ENCODE measurements at regions not wholly inside any gene's neighbourhood (a gene's known extent, or its start where the extent isn't known, plus 50 kb on each side); places are given as distances from the start of the nearest gene placed in this dataset.

DNA sequence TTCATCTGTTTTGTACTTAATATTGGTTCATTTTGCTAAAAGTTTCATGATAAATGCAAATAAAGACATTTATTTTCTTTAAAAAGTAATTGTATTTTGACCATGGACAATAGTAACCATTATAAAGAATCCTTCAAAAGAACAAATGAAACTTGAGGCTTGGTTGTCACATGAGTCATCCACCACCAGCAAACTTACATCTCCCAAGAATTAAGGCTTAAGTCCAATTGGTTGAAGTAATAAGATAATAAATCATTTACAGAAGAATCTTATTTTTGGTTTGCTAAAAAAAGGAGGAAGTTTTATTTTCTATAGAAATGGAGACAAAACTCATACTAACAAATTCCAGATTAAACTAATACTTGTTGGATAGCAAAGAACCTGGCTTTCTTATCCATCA is 84.8 kb upstream of the KITLG start:
- Histone ChIP-seq H3K9me3 (no peaks in the 10 kb centered on the region), H3K27ac (no peak overlapping the region)

DNA sequence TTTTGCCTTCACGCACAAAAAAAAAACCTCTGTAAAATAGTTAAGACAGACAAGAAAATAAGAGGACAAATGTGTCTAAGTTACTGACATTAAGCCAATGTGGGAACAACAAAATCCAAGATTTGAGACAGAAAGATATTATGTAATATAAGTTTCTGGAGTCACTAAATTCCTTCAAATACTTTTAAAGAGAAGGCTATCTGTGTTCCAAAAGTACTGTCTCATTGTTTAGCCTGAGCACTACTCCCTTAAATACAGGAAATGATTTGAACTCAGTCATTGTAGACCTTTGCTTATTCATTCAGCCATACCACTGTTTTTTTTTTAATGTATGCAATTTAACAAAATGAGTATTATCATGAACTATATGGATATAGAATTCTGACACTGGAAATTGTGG is 82.7 kb upstream of the KITLG start:
- Histone ChIP-seq H3K27ac (no peak overlapping the region), H3K36me3 (no peaks in the 10 kb centered on the region), H3K4me3 (ENCODE audit: low read depth in 1 of 2, low read length in 1 of 2) (no peak overlapping the region), H3K27me3 (no peaks in the 10 kb centered on the region), H3K4me1 (ENCODE audit: control insufficient read depth in 1 of 2, insufficient read depth in 1 of 2, low read depth in 1 of 2, low read length in 1 of 2) (no peaks in the 10 kb centered on the region), H3K9me3 (no peaks in the 10 kb centered on the region)
- TF ChIP-seq, protein P1, sequence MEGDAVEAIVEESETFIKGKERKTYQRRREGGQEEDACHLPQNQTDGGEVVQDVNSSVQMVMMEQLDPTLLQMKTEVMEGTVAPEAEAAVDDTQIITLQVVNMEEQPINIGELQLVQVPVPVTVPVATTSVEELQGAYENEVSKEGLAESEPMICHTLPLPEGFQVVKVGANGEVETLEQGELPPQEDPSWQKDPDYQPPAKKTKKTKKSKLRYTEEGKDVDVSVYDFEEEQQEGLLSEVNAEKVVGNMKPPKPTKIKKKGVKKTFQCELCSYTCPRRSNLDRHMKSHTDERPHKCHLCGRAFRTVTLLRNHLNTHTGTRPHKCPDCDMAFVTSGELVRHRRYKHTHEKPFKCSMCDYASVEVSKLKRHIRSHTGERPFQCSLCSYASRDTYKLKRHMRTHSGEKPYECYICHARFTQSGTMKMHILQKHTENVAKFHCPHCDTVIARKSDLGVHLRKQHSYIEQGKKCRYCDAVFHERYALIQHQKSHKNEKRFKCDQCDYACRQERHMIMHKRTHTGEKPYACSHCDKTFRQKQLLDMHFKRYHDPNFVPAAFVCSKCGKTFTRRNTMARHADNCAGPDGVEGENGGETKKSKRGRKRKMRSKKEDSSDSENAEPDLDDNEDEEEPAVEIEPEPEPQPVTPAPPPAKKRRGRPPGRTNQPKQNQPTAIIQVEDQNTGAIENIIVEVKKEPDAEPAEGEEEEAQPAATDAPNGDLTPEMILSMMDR (IDR thresholded peaks at IDR 0.05) = no peak

More for the DNA sequence above, 84.8 kb upstream of the KITLG start:
- Histone ChIP-seq H3K36me3 (no peaks in the 10 kb centered on the region), H3K27me3 (no peaks in the 10 kb centered on the region), H3K4me3 (ENCODE audit: low read depth in 1 of 2, low read length in 1 of 2) (no peak overlapping the region), H3K4me1 (ENCODE audit: control insufficient read depth in 1 of 2, insufficient read depth in 1 of 2, low read depth in 1 of 2, low read length in 1 of 2) (no peaks in the 10 kb centered on the region)
- TF ChIP-seq, protein P1 (IDR thresholded peaks at IDR 0.05) = no peak

DNA sequence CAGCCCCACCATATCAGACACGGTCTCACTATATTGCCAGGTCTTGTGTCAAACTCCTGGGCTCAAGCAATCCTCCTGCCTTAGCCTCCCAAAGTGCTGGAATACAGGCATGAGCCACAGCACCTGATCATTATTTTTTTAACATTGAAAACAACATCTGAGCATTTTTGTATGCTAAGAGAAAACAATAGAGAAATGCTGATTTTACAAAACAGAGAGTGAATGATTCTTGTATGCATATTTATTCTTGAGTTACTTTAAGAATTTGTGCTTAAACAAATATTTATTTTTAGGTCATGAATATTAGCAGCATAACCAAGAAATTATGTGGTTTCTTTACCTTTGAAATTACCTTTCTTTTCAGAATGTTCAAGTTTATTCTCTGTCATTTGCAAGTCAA is 81.8 kb upstream of the KITLG start:
- H3K36me3 ChIP-seq = no peaks in the 10 kb centered on the region
- TF ChIP-seq, protein P1 (IDR thresholded peaks at IDR 0.05) = no peak
- H3K9me3 ChIP-seq = no peaks in the 10 kb centered on the region
- H3K27ac ChIP-seq = no peak overlapping the region
- H3K4me3 ChIP-seq (ENCODE audit: low read depth in 1 of 2, low read length in 1 of 2) = no peak overlapping the region
- H3K27me3 ChIP-seq = no peaks in the 10 kb centered on the region
- H3K4me1 ChIP-seq (ENCODE audit: control insufficient read depth in 1 of 2, insufficient read depth in 1 of 2, low read depth in 1 of 2, low read length in 1 of 2) = no peaks in the 10 kb centered on the region

DNA sequence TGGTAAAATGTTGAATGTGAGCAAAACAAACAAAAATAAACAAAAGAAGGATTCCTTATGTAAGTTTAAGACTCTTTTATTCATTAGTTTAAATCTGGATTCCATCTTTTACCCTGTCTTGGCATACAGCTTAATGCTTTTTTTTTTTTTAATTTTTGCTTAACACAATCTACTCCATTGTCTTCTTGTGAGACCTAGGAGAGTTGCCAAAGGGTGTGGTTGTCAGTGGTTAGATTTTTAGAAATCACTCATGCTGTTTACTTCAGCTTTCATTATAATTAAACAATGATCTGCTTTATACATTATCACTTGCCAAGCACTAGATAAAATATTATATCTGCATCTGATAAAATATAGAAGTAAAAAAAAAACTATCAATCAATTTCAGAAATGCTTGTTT is 77.7 kb upstream of the KITLG start:
- Histone ChIP-seq H3K36me3 (no peaks in the 10 kb centered on the region), H3K9me3 (no peaks in the 10 kb centered on the region), H3K27ac (no peak overlapping the region), H3K4me1 (ENCODE audit: control insufficient read depth in 1 of 2, insufficient read depth in 1 of 2, low read depth in 1 of 2, low read length in 1 of 2) (no peaks in the 10 kb centered on the region), H3K4me3 (ENCODE audit: low read depth in 1 of 2, low read length in 1 of 2) (no peak overlapping the region), H3K27me3 (no peaks in the 10 kb centered on the region)
- TF ChIP-seq, protein P1 (IDR thresholded peaks at IDR 0.05) = no peak

DNA sequence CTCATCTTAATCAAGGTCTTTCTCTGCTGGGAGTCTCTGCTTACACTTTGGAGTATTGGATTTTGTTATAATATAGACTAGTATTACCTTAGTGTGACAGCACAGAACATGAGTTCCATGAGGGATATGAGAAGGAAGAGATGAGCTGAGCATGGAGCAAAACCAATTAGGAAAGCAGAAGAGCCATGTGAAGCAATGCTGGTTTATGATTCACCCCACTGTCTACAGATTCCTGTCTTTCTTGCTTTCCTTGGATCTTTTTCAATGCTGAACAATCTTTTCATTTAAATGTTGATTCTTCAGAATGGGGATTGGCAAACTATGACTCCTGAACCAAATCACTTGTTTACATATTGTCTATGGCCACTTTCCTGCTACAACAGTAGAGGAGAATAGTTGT is 70.4 kb upstream of the KITLG start:
- Histone ChIP-seq H3K27ac (no peak overlapping the region), H3K9me3 (no peaks in the 10 kb centered on the region), H3K4me3 (ENCODE audit: low read depth in 1 of 2, low read length in 1 of 2) (no peak overlapping the region), H3K4me1 (ENCODE audit: control insufficient read depth in 1 of 2, insufficient read depth in 1 of 2, low read depth in 1 of 2, low read length in 1 of 2) (no peaks in the 10 kb centered on the region), H3K36me3 (no peaks in the 10 kb centered on the region), H3K27me3 (no peaks in the 10 kb centered on the region)
- TF ChIP-seq, protein P1 (IDR thresholded peaks at IDR 0.05) = no peak

DNA sequence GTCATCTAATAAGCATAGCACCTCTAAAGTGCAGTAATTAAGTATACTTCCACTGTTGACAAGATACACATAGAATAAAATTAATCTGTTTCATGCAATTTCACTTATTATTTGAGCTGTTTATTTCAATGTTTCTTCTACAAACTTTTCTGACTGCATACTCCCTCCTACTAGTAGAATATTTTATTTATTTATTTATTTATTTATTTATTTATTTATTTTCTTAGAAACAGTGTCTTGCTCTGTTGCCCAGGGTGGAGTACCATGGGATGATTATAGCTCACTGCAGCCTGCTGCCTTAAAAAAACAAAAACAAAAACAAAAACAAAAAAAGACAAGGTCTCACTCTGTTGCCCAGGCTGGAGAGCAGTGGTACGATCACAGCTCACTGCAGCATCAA is 68.4 kb upstream of the KITLG start:
- Histone ChIP-seq H3K4me3 (ENCODE audit: low read depth in 1 of 2, low read length in 1 of 2) (no peak overlapping the region), H3K4me1 (ENCODE audit: control insufficient read depth in 1 of 2, insufficient read depth in 1 of 2, low read depth in 1 of 2, low read length in 1 of 2) (no peaks in the 10 kb centered on the region), H3K36me3 (no peaks in the 10 kb centered on the region), H3K9me3 (no peaks in the 10 kb centered on the region), H3K27ac (no peak overlapping the region), H3K27me3 (no peaks in the 10 kb centered on the region)
- TF ChIP-seq, protein P1 (IDR thresholded peaks at IDR 0.05) = no peak
